Activated T-helper 2 cell treated with anti-CD3 and anti-CD28 coated beads, Interferon-gamma antibody, Interleukin-2, Interleukin-4, amounts not matched to agents 10 μg/mL and 5 μg/mL and 100 μg/mL, durations not matched to agents 14 hours and 24 hours and 36 hours (primary cell): ENCODE measurements at regions not wholly inside any gene's neighbourhood (a gene's known extent, or its start where the extent isn't known, plus 50 kb on each side); places are given as distances from the start of the nearest gene placed in this dataset.
"Not testable (repeated sequence)": the region's sequence is repeated elsewhere in the genome, so short reads cannot be mapped to it uniquely, and the experiment has no call there.

Source experiments
- DNase-seq: peaks from one replicate; pipeline ENCODE4 v3.0.0; 2021; ENCODE audit warnings: low spot score
- H3K27ac Mint-ChIP-seq: one replicate; pipeline ENCODE4 v1.8.0; 2021; ENCODE audit warnings: mixed read lengths
- H3K27me3 Mint-ChIP-seq: one replicate; pipeline ENCODE4 v1.8.0; 2021; ENCODE audit warnings: low read depth, mixed read lengths
- H3K36me3 Mint-ChIP-seq: one replicate; pipeline ENCODE4 v1.8.0; 2021; ENCODE audit warnings: low read depth, mixed read lengths
- H3K4me1 Mint-ChIP-seq: one replicate; pipeline ENCODE4 v1.8.0; 2021; ENCODE audit warnings: low read depth, mixed read lengths
- H3K4me3 Mint-ChIP-seq: one replicate; pipeline ENCODE4 v1.8.0; 2021; ENCODE audit warnings: low read depth, mild to moderate bottlenecking, moderate library complexity, mixed read lengths
- H3K9me3 Mint-ChIP-seq: one replicate; pipeline ENCODE4 v1.8.0; 2021; ENCODE audit warnings: mixed read lengths
- intact Hi-C: fragments of 100-400 bp; cut with micrococcal nuclease; formaldehyde crosslinking; loops from one replicate; pipeline ENCODE4 v1.15.1; 2023

DNA sequence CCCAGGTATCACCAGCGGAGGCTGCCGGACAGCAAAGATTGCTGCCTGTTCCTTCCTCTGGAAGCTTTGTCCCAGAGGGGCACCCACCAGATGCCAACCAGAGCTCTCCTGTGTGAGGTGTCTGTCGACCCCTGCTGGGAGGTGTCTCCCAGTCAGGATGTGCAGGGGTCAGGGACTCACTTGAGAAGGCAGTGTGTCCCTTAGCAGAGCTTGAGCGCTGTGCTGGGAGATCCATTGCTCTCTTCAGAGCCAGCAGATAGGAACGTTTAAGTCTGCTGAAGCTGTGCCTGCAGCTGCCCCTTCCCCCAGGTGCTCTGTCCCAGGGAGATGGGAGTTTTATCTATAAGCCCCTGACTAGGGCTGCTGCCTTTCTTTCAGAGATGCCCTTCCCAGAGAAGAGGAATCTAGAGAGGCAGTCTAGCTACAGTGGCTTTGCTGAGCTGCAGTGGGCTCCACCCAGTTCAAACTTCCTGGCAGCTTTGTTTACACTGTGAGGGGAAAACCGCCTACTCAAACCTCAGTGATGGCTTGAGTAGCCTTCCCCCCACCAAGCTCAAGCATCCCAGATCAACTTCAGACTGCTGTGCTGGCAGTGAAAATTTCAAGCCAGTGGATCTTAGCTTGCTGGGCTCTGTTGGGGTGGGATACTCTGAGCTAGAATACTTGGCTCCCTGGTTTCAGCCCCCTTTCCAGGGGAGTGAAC lies 253.7 kb downstream of the SPATA31A6 start:
- intact Hi-C loops, H3K27me3 Mint-ChIP-seq, H3K4me3 Mint-ChIP-seq, H3K9me3 Mint-ChIP-seq, H3K36me3 Mint-ChIP-seq, H3K27ac Mint-ChIP-seq, H3K4me1 Mint-ChIP-seq, DNase-seq: not testable (repeated sequence)

DNA sequence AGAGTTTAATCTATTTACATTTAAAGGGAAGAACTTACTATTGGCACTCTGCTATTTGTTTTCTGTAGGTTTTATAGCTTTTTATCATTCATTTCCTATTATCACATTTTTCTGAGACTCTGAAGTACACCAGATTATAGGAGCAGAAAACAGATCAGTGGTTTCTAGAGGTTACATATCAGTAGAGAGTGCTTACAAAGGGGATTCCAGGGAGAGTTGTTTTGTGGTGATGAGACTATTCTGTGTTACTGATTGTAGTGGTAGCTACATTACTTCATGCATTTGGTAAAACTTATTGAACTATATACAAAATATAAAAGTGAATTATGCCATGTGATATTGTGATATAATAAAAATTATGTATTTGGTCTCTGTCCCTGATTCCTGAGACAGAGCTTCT lies 259.2 kb downstream of the SPATA31A6 start:
- H3K4me1 Mint-ChIP-seq, H3K27ac Mint-ChIP-seq, intact Hi-C loops: not testable (repeated sequence)

DNA sequence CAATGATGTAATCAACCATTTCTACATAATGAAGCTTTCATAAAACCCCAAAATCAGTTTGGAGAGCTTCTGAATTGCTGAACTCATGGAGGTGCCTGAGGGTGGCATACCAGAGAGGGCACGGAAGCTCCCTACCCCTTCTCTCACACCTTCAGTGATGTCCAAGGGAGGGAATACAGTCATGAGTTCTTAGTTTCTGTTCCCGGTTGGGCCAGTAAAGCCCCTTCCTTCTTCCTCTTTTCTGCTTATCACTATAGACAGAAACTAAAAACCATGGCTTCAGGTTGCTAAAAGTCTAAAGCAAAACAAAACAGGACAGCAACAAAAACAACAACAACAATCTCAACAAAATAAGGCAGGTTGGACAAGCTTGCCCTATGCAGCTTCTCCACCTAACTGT lies 260.0 kb downstream of the SPATA31A6 start:
- intact Hi-C loops, H3K9me3 Mint-ChIP-seq, H3K4me3 Mint-ChIP-seq, H3K4me1 Mint-ChIP-seq, H3K36me3 Mint-ChIP-seq, H3K27ac Mint-ChIP-seq, DNase-seq, H3K27me3 Mint-ChIP-seq: not testable (repeated sequence)

More for the DNA sequence above, 259.2 kb downstream of the SPATA31A6 start:
- H3K27me3 Mint-ChIP-seq, H3K9me3 Mint-ChIP-seq, H3K4me3 Mint-ChIP-seq, DNase-seq, H3K36me3 Mint-ChIP-seq: not testable (repeated sequence)

DNA sequence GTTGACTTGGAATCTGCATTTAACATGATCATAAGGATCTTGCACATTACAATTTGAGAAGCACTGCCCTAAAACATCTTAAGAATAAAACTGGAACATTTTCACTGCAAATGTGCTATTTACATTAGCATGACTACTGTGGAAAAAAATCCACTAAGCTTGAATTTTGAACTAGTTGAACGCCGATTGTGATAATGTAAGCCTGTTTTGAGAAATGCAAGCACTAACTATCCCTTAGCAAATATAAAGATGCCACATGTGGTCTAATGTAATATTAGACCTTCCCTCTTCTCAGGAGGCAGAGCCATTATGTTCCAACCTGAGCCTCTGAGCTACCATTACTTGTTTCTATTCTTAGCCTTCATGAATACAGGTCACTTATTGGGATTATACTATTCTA lies 278.0 kb downstream of the SPATA31A6 start:
- H3K9me3 Mint-ChIP-seq, H3K27ac Mint-ChIP-seq, H3K27me3 Mint-ChIP-seq, H3K4me3 Mint-ChIP-seq, intact Hi-C loops, DNase-seq, H3K36me3 Mint-ChIP-seq, H3K4me1 Mint-ChIP-seq: not testable (repeated sequence)

DNA sequence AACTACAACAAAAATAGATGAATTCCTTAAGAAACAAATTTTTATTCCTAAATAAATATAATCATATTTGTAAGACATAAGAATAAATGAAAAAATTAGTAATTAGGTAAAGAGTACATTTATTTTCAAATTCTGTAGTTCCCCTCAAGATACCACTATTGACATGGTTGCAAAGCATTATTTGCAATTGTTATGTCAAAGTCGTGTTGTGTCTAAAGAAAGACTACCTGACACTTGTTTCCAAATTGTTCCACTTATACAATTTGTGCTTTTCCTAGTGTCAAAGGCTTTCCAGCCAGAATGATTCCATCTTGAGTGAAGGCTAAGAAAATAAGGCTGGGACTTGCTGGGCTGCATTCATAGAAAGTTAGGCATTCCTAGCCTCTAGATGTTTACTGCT lies 278.4 kb downstream of the SPATA31A6 start:
- H3K4me1 Mint-ChIP-seq, intact Hi-C loops, H3K27ac Mint-ChIP-seq, H3K4me3 Mint-ChIP-seq, DNase-seq, H3K36me3 Mint-ChIP-seq, H3K9me3 Mint-ChIP-seq, H3K27me3 Mint-ChIP-seq: not testable (repeated sequence)

DNA sequence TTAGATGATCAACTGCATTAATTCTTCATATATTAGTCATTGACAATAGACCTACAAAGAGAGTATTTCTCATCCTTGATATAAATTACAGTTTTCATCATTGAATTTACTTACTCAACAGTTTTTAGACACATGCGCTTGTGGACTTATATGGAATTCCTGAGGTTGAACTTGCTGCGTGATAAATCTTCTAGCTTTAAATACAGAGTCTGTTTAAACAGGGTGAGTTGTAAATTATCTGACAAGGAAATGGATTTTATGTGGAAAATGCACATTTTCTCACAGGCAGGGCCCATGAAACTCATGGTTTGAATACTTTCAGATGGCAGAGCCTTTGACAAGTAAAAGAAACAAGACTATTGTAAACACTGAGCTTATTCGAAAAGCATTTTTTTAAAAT lies 280.5 kb downstream of the SPATA31A6 start:
- DNase-seq, intact Hi-C loops, H3K4me3 Mint-ChIP-seq, H3K4me1 Mint-ChIP-seq, H3K9me3 Mint-ChIP-seq, H3K27ac Mint-ChIP-seq, H3K27me3 Mint-ChIP-seq, H3K36me3 Mint-ChIP-seq: not testable (repeated sequence)

DNA sequence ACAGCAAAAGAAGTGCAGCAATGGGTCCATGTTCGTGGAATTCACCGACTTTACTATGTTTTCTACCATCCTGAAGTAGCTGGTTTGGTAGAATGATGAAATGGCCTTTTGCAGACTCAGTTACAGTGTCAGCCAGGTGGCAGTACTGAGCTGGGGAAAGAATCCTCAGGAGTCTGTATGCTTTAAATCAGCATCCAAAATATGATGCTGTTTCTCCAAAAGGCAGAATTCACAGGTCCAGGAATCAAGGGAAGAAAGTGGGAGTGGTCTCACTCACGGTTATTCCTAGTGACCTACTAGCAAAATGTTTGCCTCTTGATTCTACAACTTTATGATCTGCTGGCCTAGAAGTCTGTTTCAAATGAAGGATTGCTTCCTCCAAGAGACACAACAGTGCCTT lies 287.1 kb downstream of the SPATA31A6 start:
- H3K4me3 Mint-ChIP-seq, H3K27ac Mint-ChIP-seq, intact Hi-C loops, H3K9me3 Mint-ChIP-seq, H3K36me3 Mint-ChIP-seq, DNase-seq, H3K4me1 Mint-ChIP-seq, H3K27me3 Mint-ChIP-seq: not testable (repeated sequence)

DNA sequence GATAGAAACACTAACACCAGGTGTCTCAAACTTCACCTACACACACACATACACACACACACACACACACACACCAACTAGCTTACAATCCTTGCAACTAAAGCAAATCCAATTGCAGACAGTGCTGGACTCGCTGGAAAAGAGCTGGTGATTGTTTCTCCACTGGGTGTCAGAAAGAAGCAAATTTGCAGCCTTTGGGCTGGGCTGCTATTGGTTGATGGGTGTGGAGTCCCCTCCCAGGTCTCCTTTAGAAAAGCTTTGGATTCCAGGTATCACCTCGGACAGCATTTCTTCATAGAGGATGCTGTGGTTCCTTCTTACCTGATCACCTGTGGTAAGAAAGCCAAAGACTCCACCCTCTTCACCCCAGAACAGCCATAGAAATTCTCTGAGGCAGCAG lies 307.5 kb downstream of the SPATA31A6 start:
- H3K4me1 Mint-ChIP-seq, H3K9me3 Mint-ChIP-seq, intact Hi-C loops, H3K36me3 Mint-ChIP-seq, DNase-seq, H3K27ac Mint-ChIP-seq, H3K4me3 Mint-ChIP-seq, H3K27me3 Mint-ChIP-seq: not testable (repeated sequence)

DNA sequence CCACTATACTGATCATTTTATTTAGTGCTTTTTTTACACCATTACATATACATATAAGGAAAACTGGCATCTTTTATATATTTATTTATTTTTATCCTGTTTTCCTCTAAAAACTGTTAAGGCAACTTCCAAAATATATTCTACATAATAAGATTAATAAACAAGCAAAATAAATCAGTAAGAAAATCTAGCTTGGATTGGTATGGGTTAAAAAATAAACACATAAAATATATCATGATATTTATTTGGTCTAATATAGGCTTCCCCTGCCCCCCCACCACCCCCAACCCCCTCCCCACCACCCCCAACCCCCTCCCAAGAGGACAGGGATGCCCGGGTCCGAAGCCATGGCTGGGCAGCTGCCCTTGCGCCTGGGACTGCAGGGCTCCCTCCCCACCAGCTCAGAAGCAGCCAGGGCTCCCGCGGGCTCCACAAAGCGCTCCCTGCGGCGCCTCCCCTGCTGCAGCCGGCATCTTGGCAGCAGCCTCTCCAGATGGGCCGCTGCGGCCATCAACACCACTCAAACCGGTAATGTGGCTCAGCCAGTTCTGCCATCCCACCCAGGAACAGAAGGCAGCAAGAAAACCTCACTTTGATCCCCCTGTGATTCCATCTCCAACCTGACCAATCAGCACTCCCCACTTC lies 319.3 kb downstream of the SPATA31A6 start:
- H3K4me1 Mint-ChIP-seq, intact Hi-C loops, H3K27me3 Mint-ChIP-seq, H3K9me3 Mint-ChIP-seq, H3K36me3 Mint-ChIP-seq, H3K27ac Mint-ChIP-seq, H3K4me3 Mint-ChIP-seq, DNase-seq: not testable (repeated sequence)

DNA sequence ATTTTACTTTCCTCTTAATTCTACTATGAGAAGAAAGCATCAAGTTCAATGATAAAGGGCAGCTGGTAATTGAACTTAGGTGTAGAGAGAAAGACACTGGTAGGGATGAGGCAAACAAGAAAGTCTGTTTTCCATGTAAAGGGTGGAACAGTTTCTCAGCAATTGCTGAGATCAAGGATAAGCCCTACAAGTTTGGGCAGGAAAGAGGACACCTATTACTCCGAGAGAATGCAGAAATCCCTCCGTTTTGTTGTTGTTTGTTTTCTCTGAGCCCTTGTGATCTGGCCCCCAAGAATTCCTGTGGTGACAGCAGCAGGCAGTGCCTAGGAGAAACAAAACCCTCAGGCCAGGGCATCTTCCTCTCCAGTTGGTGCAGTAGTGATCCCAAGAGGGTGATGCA lies 324.7 kb downstream of the SPATA31A6 start:
- H3K27ac Mint-ChIP-seq, H3K4me1 Mint-ChIP-seq, H3K27me3 Mint-ChIP-seq, H3K9me3 Mint-ChIP-seq, DNase-seq, intact Hi-C loops, H3K4me3 Mint-ChIP-seq, H3K36me3 Mint-ChIP-seq: not testable (repeated sequence)

DNA sequence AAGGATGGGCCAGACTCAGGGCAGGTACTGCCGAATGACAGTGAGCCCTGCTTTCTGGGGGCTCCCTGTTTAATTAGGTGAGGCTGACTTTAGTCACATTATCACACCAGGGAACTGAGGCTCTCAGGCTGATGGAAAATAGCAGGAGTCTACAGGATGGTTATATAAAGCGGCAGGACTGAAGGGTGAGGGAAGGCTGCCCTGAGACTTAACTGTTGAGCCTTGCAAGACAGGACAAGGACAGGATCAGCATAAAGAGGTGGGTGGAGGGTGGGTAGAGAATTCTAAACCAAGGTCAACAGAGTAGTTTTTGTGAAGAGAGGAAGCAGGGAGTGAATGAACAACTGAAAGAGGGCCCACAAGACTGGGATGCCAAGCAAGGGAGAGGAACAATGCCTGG lies 330.1 kb downstream of the SPATA31A6 start:
- H3K4me3 Mint-ChIP-seq, H3K4me1 Mint-ChIP-seq, intact Hi-C loops, DNase-seq, H3K27me3 Mint-ChIP-seq, H3K27ac Mint-ChIP-seq, H3K36me3 Mint-ChIP-seq, H3K9me3 Mint-ChIP-seq: not testable (repeated sequence)

DNA sequence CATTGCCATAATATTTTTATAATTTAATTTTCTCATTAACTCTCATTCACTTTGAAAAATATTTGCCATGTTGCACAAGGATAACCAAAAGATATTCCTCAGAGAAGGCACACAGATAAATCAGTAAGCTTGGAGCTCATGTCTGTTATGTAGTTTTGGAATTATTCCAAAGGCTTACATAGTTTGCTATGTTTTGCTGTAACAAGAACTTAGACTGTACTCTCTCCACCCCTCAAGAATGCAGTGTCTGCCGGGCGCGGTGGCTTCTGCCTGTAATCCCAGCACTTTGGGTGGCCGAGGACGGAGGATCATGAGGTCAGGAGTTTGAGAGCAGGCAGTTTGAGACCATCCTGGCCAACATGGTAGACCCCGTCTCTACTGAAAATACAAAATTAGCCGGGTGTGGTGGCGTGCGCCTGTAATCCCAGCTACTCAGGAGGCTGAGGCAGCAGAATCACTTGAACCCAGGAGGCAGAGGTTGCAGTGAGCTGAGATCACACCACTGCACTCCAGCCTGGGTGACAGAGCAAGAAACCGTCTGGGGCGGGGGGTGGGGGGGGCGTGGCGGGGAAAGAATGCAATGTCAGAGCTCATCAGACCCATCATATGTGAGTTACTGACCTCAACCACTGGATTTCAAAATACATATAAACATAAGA lies 351.0 kb downstream of the SPATA31A6 start:
- H3K36me3 Mint-ChIP-seq, DNase-seq, H3K27me3 Mint-ChIP-seq, H3K4me3 Mint-ChIP-seq, H3K9me3 Mint-ChIP-seq, H3K27ac Mint-ChIP-seq, intact Hi-C loops, H3K4me1 Mint-ChIP-seq: not testable (repeated sequence)

DNA sequence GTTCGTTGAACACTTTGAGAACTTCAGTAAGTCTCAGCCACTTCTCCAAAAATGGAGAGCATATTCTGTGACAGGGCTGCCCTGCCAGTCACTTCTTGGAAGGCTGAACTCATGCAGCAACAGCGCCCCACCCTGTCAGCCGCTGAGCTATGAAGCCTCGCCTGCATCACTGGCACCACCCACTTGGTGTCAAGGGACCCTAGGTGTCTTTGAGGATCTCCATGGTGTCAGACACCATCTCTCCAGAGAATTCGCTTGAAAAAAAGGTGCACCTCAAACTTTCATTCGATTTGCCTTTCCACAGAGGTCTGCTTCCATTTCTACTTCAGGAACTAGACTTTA lies 351.5 kb downstream of the SPATA31A6 start:
- H3K27me3 Mint-ChIP-seq, H3K36me3 Mint-ChIP-seq, H3K9me3 Mint-ChIP-seq, H3K27ac Mint-ChIP-seq, H3K4me1 Mint-ChIP-seq, intact Hi-C loops, H3K4me3 Mint-ChIP-seq: not testable (repeated sequence)
- DNase-seq: peak; percentile 15
